NCI-H446 treated with DMSO at 0.1 percent for 48 hours (cell line): ENCODE measurements at regions not wholly inside any gene's neighbourhood (a gene's known extent, or its start where the extent isn't known, plus 50 kb on each side); places are given as distances from the start of the nearest gene placed in this dataset.
A peak's percentile ranks its signal among the peaks of the same experiment; 100 is the strongest.
"Not testable (repeated sequence)": the region's sequence is repeated elsewhere in the genome, so short reads cannot be mapped to it uniquely, and the experiment has no call there.

Source experiments
- DNase-seq: peaks from one replicate; lab custom pipeline; 2025; lab: John Stamatoyannopoulos, UW

DNA sequence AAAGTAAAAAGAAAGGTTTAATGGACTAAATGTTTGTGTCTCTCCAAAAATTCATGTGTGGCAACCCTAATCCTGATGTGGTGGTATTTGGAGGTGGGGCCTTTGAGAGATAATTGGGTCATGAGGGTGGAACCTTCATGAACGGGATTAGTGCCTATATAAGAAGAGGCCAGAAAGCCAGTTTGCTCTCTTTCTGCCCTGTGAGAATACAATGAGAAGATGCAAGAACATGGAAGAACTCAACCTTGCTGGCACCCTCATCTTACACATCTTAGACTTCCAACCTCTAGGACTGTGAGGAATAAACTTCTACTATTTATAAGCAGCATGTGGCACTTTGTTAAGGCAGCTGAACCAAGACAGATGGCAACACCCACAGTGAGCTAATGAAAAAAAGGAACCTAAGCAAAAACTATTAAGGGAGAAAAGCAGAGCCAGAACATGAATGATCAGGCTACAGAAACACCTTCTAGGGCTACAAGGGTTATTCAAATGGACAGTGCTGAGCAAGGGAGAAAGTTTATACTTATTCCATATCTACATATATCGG lies 159.5 kb downstream of the PLK2 start:
- DNase-seq = no peak

DNA sequence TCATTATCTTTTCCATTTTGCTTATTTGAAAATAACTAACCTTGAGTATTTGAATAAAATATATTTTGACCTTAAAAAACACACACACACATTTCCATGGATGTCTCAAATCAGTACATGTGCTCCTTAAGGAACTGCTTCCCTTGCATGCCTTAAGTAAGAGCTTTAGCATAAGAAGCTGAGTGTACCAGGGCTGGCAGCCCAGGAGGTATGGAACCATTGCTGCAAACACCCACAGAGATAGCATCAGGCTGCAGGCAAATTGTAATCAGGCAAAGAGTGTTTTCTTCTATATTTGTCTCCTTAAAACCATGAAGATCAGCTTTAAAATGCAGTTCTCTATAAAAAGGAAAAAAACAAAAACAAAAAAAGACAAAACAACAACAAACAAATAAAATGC lies 160.6 kb downstream of the PLK2 start:
- no peak for DNase-seq

DNA sequence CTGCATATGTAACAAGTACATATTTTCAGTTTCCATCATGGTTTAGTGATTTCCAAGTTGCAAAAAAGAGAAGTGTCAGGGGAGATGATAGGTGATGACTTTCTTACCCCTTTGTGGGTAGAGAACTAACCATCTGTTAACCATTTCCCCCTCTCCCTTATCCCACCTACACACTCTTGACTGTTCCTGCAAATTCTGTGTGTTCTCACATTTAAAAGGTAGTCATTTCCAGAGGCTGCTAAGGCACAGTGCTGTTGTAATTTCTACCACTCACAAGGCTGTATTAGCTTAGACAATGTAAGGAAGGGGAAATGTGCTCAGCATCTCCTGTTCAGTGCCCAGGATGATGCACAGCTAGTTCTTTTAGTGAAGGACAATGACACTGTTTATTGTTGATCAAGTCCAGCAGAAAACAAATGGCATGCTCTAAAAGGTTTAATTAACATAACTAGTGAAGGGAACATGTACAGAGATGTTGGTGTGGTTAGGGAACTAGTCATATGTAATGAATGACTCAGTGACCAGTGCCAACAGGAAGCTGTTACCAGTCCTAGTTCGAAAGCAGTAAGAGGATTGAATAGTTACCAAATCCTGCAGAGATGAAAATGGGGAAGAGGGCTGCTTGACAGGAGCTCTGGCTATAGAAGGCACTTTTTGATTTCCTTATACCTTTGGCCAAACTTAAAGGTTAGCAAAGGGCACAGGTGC lies 165.1 kb downstream of the PLK2 start:
- DNase-seq = no peak

DNA sequence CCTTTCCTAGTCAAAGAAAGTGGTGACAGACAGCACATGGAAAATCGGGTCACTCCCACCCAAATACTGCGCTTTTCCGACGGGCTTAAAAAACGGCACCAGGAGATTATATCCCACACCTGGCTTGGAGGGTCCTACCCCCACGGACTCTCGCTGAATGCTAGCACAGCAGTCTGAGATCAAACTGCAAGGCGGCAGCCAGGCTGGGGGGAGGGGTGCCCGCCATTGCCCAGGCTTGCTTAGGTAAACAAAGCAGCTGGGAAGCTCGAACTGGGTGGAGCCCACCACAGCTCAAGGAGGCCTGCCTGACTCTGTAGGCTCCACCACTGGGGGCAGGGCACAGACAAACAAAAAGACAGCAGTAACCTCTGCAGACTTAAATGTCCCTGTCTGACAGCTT lies 171.6 kb downstream of the PLK2 start:
- not testable (repeated sequence) for DNase-seq

DNA sequence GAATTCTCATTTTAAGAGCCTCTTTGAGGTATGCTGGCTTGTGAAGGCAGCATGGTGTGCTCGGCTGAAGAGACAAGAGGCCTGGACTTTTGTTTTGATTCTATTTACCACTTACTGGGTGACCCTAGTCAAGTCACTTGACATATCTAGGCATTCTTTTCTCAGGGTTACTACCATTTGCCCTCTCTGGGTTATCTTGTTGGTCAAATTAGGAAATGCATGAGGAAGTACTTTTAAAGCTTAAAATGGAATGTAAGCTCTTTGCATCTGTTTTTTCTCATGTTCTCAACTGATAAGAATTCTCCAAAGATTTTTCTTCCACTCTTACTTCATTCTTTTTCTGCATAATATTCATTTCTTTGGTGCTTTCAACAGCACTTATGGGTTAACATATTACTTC lies 173.1 kb downstream of the PLK2 start:
- no peak for DNase-seq

DNA sequence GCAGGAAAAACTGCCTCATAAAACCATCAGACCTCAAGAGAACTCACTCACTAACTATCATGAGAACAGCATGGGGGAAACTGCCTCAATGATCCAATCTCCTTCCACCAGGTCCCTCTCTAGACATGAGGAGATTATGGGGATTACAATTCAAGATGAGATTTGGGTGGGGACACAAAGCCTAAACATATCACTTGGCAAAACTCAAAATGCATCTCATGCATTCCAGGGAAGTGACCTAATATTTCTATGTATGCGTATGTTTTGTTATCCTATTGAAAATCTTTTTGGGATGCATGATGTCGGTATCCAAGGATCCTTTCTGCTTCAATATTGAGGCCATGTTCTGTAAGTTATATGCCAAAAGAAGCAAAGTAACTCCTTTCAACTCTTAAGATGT lies 174.0 kb downstream of the PLK2 start:
- DNase-seq = no peak

DNA sequence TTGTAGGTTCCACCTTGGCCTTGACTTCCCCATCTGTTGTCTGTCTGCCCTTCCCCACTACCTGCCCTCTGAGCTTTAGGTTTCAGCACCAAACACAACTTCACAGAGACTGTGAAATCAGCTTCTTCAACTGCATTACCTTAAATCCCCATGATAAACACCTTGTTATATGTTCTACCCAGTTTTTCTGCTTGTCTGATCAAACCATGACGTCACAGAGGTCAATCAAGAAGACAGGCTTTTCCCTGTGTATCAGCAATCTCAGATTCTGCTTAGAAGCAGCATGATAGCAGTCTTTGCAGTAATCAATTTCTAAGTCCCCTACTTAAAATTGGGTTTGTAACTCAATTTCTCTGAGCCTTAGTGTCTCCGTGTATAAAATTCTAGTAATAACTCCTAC lies 175.0 kb downstream of the PLK2 start:
- no peak for DNase-seq

DNA sequence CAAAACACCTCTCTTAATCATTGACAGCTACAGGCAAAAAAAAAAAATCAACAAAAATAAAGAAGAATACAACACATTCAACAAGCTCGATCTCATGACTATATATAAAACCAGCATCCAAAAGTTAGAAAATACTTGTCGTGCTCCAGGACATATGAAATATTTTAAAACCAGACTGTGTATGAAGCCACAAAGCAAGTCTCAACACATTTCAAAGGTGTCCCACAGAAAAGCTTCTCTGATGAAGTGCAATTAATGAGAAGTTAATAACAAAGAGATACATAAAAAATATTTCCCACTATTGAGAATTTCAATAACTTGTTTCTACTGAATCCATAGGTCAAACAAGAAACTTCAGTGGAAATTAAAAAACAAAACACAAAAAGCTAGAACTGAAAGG lies 178.7 kb downstream of the PLK2 start:
- no peak for DNase-seq

DNA sequence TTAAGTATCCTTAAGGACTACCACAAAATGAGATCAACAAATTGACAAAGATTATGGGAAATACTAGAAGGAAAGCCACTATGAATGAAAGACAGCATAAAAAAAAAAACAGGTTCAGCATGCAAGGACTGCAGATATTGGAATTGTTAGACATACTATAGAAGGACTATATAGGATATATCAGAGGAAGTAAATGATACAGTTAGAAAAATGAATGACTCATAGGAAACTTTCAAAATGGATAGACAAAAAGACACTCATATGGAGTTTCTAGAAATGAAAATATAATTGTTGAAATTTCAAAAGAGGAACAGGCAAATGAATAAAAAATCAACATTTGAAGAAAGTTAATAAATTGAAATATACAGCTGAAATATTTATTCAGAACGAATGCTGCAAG lies 180.6 kb downstream of the PLK2 start:
- no peak for DNase-seq

DNA sequence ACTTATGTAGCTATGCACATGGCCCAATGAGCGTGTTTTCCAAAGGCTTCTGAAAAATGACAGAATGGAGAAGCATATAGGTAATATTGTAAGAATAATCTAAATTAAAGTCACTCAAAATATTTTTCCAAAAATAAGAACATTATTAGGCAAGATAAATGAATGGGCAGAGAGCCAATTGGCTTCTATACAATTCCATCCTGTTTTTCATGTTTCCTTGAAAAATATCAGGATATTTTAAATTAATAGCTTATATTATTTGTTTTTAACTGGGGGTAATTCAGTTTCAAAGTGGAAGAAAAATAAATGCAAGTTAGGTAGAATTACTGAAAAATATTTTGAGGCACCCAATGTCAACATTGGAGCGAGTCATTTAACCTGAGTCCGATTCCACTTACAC lies 183.5 kb downstream of the PLK2 start:
- DNase-seq = no peak

DNA sequence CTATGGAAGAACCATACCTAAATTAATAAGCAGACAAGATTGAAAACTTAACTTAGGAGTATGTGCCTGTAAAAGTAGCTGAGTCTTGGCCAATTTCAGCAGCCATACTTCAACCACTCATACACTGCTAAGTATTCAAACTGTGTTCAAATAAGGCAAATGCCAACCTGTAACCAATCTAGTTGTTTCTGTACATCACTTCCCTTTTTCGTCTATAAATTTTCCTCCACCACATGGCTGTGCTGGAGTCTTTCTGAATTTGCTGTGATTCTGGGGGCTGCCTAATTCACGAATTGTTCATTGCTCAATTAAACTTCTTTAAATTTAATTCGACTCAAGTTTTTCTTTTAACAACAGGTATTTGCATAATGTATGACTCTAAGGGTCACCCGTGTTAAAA lies 184.4 kb downstream of the PLK2 start:
- DNase-seq = no peak

DNA sequence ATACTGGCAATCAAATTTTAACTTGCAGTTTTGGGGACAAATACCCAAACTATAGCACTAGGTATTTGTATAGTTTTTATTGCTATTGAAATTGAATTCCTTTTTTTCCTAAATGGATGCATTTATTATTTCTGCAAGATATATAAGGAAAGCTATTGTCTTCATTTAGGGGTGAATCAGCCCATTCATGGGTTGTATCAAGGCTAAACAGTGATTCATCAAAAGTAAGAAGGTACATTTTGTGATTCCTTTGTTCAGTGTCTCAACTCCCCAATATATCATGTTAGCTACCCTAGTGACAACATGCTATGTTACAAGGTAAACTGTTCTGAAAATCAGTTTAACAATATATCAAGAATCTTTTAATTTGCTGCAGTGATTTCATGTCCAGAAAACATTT lies 185.7 kb downstream of the PLK2 start:
- DNase-seq = no peak

DNA sequence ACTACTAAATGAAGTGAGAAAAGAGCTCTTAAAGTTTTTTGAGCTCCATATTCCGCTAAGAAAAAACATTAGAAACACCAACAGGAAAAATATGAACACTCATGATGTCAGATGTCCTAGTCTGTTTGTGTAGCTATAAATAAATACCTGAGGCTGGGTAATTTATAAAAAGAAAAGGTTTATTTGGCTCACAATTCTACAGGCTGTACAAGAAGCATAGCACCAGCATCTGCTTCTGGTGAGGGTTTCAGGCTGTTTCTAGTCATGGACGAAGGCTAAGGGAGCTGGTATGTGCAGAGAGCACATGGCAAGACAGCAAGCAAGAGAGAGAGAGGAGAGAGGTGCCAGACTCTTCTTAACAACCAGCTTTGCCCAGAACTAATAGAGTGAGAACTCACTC lies 186.2 kb downstream of the PLK2 start:
- no peak for DNase-seq

DNA sequence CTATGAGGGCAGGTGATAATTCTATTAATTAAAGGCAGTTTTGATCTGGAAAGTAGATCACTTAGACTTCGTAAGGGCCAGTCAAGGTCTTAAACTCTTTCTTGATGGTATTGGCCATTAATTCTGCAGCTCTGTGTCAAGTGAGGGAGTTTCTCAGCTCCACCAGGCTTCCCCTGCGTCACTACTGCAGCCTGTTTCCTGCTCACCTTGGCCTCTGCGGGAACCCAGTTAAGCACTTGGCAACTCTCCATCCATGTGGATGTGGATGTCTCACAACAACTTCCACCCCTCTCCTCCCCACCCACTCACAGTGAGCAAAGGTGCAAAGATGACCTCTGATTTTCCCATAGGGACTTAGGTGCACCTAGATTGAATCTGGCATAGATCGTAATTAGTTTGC lies 191.6 kb downstream of the PLK2 start:
- no peak for DNase-seq

DNA sequence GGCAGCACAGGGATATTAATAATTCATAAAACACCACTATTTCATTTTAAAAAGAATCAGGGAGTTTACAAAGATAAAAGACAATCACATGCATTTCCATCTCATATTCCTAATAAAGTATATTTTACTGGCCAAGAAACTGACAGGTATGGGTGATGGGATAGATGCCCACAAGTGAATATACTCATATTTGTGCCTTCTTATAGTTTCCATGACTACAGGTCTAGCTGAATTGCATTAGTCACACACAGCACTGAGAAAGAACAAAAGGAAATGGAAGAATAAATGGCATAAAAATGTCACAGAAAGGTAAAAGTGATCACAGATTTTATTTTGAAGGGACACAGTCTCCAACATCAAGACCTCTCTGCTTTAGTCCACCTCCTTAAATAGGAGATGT lies 193.5 kb downstream of the PLK2 start:
- DNase-seq = no peak

DNA sequence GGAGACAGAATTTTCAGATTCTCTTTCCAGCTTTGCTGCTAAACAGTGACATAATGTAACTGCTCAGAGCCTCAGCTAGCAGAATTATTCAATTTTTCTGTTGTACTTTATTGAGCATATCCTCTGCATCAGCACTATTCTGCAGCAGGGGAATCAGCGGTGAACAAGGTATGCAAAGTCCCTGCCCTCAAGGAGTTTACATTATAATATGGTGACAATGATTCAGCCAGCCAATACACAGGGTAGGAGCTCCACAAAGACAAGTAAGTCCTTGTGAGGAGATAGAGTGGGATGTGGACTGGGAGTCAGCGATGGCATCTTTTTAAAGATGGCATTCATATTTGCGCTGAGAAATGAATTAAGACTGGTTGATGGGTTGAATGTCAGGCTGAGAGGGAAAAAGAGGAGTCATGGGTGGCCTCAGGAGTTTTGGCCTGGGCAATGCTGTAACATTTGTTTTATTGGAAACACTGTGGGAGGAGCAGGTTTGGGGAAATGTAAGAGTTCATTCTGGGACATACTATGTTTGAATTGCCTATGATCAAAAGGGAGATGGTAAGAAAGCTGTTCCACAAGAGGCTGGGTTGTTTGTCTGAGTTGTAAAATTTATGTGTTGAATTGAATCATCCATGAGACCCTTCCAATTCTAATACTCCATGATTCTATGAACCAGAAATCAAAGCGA lies 194.5 kb downstream of the PLK2 start:
- no peak for DNase-seq

DNA sequence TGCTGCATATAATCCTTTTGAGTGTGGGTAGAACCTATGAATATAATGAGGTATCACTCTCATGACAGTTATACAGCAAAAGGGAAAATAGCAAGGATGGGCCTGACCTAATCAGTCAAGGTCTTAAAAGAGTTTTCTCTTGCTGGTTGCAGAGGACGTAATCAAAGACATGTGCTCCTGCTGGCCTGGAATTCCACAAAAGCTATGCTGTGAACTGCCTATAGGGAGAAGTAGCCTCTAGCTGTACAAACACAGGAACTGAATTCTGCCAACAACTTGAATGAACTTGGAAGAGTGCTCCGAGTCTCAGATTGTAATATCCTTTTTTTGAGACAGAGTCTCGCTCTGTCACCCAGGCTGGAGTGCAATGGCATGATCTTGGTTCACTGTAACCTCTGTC lies 195.6 kb downstream of the PLK2 start:
- no peak for DNase-seq

DNA sequence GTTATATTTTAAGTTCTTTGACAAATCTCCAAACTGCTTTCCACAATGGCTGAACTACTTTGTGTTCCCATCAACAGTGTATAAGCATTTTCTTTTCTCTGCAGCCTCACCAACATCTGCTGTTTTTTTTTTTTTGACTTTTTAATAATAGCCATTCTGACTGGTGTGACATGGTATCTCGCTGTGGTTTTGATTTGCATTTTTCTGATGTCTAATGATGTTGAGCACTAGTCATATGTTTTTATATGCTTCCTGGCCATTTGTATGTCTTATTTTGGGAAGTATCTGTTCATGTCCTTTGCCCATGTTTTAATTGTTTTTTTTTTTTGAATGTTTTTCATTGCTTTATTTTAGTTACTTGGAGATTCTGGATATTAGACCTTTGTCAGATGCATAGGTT lies 196.6 kb downstream of the PLK2 start:
- DNase-seq = no peak

DNA sequence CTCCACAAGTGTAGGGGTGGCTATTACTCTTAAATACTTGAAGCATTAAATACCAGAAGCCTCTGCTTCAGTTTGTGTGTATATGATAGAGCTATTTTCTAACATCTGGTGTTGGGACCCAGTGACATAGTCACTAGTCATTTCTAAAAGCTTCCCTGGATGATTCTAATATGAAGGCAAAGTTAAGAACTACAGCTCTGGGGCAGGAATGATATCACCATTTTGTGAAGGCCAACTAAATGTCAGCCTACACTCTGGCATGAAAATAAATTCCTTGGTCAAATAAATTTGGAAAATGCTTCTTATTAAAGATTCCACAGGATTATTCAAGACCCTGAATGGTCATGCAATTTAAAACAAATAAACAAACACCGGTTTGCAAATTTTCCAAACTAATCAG lies 197.7 kb downstream of the PLK2 start:
- DNase-seq = no peak

DNA sequence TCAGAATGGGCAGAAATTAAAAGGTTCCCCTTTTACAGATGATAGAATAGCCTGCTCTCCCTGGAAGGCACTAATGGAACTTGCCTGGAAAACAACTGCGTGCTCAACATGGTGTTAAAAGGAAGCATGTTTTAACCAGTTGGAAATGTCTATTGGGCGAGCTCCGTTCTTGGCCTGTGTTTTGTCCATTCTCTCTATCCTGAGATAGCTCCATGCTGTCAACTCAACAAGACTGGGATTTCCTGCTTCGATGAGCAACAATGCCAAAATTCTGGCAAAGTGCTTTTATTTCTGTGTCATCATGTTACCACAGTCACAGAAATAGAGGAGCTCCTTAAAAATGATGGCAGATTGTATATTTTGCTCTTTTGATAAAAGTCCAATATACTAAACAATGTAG lies 198.3 kb downstream of the PLK2 start:
- DNase-seq = peak; percentile 26

DNA sequence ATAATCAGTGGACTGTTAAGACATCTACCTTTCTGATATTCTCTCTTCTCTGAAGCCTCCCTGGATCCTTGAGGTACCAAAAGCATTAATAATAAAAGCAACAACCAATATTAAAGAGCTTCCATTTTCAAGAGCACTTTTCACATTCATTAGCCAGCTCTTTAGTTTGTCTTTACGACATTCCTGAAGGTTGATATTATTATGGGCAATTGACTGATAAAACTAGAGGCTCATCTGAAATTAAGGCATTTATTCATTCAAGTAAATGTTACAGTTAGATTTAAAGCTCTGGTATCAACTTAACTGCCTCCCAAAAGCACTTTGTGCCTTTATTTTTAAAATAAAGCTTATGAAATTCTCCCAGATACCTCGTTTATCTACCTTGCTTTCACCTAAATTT lies 199.6 kb downstream of the PLK2 start:
- DNase-seq = no peak

DNA sequence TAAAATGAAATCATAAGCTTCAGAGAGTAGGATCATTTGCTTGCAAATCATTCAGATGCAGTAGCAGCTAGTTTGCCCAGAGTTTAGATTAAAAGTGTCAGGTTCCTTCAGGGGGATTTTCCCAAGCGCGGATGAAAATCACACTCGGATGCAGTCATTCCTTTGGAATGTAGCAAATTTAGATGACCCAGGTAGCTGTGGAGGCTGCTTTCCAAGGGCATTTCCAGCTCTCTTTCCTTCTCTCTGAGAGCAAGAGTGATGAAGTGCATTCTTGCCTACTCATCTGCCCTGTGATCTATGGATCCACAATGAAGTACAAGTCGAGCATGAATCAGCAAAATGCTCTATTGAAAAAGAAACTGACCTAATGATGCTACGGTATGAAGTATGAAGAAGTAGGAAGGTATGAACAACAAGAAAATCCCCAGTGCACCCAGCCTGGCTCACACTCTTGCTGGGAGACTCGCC lies 200.2 kb downstream of the PLK2 start:
- no peak for DNase-seq

DNA sequence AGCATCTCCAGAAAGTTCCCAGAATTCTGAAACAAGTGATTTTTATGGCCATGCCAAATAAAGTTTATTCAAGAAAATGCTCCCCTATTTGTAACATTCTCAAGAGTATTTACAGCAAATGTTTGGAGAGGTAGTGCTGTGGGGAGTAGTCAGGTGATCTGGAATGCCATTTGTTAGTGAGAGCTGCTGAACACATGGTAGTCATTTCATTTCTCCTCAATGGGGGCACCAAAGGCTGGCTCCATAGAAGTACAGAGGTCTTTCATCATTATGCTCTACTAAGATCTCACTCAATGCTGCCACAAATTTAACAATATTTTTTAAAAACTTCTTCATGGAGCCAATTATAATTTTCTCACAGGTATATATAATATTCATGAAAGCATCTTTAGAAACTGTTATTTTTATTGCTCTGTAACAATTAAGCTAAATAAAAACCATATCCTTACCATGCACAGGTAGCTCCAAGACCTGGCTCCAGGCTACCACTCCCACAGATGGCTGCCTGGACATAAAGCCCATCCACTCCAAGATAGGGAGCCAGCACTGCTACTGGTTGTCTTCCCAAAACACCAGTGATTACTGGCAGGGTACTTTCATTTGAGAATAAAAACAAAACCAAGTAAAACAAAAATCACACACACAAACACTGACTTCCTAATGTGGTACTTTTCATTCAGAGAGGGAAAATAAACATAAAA lies 200.8 kb downstream of the PLK2 start:
- no peak for DNase-seq
